NCI-H748 (cell line): ENCODE measurements at regions not wholly inside any gene's neighbourhood (a gene's known extent, or its start where the extent isn't known, plus 50 kb on each side); places are given as distances from the start of the nearest gene placed in this dataset.

Source experiments
- DNase-seq: peaks from one replicate; lab custom pipeline; 2025; ENCODE audit not compliant: unreplicated experiment; lab: John Stamatoyannopoulos, UW

DNA sequence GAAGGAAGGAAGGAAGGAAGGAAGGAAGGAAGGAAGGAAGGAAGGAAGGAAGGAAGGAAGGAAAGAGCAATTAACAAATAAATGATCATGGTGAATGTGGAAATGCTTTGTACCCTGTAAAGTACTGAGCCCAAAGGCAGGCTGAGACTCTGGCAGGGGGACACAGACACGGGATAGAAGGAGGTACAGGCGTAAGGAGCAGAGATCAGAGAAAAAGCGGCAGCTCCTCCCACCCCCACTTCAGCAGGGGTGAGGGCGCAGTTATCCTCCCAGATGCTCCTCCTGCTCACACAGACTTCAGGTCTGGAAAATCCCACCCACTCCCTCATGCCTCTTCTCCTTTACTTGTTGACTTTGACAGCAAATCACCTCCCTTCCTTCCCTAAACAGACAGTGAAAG is 464.5 kb downstream of the MATN1 start:
- no peak for DNase-seq

DNA sequence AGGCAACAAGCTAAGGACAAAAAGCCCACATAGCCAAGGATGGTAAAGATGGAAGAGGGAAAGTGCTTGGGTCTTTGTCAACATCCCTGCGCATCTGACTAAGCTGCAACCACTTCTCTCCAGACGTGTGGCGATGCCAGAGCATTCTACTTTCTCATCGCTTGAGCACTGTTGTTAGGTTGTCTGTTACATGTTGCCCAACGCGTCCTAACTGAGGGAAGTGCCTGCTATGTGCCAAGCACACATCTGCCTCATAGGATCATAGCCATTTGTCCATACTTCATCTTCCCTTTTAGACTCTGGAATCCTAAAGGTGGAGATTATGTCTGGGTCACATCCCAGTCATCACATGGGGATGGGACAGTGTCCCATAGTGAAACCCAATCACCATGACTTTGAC is 464.9 kb downstream of the MATN1 start:
- DNase-seq: no peak

DNA sequence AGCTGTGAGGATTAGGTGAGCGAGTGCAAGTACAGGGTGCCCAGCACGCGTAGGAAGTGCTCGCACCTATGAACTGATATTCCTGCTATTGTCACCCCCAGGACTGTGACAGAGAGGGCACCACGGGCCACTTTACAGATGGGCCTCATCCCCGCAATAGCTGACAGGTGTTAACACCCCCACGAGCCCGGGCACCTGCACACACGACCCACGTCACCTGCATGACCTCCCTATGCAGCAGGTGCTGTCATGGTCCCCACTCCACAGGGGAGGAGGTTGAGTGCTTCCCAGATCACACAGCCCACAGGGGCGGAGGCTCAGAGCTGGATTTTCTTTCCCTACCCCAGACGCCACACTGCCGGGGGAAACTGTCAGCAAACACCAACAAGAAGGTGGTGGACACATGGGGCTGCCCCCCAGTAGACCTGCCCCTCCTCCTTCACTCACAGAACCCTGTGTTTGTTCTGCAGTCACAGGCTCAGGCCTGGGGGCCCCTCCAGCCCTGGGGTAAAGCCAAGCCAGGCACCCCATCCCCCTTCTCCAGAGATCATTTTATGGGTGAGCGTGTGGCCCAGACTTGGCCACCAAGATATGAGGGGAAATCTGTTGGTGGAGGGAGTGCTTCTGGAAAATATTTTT is 465.5 kb downstream of the MATN1 start:
- peak; percentile 2 for DNase-seq

DNA sequence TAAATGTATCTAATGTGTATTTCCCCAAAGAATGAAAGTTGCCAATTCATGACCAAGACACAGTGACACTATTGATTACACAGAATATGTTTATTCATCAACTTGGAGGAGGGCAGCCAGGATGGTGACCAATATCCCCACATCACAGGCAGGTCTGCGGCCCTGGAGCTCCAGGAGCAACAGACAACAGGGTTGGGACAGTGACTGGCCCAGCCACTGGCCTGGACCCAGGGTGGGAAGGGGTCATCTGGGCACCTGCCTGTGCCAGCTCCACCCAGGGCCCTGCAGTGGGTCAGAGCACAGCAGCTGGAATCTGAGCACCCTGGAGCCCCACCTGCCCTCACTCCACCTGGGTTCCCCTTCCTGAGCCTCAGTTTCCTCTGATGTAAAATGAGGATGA is 466.1 kb downstream of the MATN1 start:
- DNase-seq: no peak

DNA sequence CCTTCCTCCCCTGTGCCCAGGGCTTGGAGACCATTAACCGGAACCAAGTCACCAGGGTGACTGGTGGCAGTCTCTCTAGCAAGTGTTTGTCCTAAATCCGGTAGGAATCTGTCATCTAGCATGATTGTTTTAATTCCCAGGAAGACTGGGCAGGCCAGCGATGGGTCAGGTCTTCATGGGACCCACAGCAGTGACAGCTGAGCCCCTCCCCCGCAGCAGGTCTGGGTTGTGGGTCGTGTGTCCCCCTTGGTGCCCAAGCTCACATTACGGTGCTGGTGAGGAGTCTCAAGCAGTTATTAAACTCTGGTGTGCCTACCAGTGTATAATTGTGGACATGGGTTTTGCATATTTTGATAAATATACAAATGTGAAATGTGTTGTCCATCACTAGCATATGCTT is 466.5 kb downstream of the MATN1 start:
- no peak for DNase-seq

DNA sequence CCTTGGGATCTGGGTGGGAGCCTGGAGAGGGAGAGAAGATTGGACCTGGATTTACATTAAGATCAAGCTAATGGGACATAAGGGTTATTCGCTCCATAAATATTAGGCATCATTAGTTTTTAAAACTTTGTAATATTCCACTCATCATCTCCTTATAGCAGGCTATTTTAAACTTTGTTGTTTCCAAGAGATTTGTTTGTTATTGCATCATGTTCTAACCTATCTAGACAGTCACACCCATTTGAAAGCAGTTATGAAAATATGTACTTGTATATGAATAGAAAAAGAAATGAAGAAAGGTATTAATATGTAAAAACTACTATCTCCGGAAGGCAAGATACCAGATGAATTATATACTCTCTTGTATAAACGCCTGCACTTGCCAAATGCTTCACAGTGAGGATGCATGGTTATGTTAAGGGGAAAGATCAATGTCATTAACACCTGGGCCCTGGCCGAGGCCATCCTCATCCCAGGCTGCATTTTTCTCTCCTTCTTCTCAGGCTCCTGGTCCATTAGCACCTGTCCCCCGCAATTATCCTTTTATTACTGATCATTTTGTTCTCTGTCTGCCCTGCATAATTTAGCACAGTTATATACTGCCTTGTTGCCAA is 468.2 kb downstream of the MATN1 start:
- DNase-seq: peak; percentile 38

DNA sequence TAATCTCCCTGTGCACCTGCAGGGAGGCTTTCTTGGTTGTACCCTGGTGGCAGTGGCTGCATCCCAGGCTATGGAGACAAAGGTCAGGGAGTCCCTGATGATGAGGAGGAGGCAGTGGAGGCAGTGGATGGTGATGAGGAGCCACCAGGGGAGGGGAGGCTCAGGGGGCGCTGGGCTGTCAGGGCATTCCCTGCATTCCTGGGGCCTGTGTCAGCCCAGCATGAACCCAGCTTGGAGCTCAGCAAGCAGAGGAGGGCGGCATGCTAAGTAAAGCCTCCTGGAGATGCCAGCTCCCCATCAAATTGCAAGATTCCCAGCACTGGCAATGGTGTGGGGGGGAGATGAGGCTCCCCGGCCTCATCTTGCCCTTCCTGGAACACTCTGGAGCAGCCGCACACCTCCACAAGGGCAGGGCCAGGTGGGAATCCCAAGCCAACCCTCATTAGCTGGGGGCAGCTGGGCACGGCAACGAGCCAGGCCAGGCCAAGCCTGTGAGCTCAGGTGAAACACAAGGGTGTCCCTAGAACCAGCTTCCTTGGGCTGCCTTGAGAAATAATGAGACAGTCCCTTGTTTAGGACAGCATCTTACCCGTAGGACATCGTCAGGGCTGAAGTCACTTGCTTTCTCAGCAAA is 469.5 kb downstream of the MATN1 start:
- DNase-seq: no peak

DNA sequence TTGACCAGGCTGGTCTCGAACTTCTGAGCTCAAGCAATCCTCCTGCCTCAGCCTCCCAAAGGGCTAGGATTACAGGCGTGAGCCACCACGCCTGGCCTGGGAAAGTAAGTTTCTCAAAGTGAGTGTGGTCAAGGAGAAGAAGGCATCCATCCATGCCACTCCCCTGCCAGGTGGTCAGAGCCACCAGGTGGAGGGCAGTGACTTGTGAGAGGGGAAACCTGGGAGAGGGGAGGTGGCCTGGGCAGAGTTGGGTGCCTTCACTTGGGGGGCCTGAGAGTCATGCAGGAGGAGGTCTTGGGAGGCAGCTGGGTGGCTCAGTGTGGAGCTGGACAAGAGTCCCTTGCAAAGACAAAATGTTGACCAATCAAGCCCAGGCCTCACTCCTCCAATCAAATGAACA is 470.0 kb downstream of the MATN1 start:
- DNase-seq: no peak

DNA sequence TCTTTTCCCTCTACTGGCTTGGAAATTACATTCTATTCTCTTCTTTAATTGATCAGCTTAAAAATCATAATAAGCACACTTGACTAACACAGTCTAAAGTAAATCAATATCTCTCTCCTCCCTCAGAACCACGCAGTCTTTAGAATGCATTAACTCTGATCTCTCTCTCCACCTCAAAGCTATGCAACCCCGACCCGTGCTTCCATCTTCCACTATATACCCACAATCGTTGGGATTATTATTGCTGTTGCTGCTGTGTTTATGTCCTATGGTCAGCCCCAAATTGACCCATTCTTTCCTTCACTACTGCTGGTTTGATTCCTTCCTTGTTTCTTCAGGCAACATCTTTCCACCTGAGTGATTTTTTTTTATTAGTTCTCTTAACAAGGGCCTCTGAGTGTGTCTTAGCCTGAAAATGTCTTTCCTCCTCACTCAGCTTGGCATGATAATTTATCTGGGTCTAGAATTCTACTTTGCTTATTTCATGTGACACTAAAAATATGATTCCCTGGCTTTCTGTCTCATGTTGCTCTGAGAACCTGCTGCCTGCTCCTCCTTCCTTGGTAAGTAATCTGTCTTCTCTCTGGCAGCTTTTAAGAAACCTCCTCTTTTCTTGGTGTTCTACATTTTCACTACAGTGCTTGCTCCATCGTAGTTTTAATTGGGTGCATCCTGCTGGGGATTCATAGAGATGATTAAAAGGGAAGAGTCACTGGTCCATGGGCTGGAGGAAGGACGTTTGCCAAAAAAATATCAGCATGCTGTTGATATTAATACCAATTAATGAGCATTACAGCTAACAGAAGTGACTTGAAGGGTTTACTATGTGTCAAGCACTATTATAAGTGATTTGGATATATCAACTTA is 472.2 kb downstream of the MATN1 start:
- peak; percentile 24 for DNase-seq

DNA sequence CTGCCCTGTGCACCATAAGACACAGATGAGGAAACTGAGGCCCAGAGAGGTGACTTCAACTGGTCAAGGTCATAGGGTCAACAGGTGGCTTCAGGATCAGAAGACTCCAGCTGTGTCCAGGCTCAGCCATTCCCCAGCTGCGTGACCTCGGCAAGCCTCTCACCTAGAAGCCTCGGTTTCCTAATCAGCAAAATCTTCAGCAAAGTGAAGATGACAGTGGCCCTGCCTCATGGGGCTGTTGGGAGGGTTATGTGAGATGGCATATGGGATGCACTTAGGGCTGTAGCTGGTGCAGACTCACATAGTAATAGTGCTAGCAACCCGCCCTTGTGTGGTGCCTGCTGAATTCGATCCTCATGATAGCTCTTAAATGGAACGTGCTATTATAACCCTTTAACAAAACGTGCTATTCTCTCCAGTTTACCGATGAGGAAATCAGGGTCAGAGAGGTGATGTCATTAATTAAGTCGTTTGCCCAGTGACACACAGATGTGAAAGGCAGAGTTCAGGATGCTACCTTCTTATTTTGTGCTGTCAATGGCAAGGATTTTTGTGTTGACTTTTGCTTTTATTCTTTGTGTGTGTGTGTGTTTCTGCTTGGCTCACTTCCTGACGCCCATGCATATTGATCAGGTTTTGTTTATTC is 472.9 kb downstream of the MATN1 start:
- peak; percentile 96 for DNase-seq

DNA sequence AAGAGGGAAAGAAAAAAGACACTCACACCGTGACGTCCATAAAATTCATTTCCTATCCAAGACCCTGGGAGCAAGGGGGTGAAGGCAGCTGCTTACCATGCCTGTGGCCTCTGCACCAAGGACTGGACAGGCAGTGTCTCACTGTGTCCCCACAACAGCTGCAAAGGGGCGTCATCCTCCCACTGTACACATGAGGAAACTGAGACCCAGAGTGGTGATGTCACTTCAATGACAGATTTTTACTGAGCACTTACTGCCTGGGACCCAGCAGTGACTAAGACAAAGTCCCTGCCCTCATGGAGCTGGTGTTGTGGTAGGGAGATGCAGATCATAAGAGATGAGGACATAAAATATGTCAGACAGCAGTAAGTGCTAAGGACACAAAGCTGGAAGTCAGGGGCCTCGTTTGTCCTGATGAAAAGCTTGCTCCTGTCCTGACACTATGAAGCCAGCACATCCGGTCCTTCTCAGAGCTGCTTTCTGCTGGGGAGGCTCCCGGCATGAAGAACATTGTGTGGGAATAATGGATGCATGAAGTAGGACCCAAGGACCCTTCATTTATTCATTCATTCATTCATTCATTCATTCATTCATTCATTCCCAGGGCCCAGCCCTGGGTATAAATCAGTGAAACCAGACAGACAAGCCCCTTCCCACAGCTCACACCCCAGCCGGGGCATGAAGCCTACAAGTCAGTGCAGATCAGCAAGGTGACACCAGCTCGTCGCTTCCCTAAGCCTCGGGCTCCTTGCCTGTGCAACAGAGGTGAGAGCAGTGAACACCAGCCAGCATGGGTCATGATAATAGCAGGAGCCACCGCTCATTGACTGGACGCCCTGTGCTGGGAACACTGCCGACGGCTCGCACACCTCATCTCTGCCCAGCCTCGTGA is 473.7 kb downstream of the MATN1 start:
- peak; percentile 6 for DNase-seq

DNA sequence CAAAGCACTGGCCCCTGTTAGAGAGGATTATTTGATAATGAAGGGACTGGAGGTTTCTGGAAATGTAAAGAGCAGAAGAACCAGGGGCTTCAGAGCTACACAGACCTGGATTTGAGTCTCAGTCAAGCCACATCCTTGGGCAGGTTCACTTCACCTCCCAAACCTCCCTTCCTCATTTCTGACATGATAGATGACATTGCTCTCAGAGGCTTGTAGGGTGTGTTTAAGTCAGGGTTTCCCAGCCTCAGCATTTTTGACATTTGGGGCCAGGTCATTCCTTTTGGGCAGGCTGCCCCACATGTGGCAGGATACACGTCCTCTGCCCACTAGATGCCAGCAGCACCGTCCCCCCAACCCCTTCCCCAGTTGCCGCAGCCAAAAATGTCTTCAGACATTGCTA is 474.6 kb downstream of the MATN1 start:
- DNase-seq: no peak

DNA sequence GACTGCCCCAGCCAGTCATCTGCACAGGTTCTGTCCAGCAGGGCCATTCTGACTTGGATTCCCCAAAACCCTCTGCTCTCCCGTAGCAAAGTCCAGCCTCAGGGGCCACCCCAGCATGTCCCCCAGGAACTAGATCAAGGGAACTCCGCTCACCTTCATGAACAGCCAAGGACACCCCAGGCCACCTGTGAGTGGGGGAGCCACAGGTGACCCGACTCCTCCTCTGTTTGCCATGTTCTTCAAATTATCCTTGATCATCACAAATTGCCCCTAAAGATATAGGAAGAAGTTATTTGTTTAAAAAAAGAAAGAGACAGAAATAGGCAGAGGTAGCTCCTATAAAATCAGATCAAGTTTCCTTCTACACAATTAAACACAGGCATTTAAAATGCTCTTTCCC is 475.0 kb downstream of the MATN1 start:
- no peak for DNase-seq

DNA sequence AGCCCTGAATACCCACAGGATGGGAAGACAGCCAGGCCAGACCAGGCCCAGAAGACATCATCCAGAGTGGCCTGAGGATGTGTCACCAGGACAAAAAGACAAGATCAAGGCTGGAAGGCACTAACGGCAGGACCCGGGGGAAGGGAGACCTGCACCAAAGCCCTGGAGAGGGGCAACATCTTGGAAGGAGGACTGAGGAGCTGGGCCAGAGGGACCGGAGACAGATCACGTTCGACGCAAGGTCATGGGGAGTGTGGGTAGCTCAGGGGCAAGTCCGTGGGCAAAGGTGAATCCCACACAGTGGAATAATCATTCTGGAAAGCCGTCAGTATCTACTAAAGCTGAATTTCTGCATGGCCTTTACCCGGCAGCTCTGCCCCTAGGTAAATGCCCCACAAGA is 478.6 kb downstream of the MATN1 start:
- DNase-seq: no peak

DNA sequence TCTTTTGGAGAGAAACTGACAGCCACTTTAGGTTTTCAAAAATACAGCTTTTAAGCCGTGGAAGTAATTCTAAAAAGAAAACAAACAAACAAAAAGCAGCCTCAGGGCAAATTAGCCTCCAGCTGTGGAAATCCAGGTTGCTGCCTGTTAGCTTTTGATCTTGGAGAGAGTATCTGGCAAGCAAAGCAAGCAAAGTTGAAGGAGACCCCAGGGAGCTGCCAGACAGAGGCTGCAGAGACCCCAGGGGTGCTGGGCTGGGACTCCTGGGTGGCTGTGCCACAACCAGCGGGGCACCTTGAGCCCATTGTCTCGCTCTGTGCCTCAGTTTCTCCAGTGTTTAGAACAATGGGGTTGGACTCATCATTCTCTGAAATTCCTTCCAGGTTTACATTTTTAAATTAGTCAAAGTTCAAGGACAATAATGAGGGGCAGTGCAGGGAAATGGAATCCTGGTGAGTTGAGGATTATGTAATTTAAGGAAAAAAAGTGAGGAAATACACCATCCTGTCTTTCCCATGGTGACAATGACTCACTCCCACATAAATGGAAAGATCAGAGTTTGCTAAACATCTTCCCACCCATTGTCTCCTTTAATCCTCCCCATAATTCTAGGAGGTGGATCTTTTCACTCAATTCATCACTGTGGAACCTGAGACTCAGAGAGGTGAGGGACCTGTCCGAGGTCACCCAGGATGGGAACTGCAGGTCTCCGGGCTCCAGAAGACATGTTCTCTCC is 480.5 kb downstream of the MATN1 start:
- DNase-seq: peak; percentile 1

DNA sequence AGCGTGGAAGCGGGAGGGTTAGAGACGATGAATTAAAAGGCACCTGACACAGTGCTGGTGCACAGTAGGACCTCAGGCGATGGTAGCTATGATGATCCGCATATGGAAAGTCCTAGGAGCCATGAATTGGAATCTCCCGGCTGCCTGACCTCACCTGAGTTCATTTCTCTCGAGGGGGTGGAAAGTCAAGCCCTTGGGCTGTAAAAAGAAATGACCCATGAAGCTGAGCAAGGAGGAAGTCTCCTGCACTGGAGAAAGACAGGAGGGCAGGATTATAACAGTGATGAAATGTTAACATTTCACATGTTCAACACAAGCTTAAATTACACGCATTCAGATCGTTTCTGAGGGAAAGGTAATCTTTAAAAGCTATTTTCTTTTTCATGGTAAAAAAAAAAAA is 481.2 kb downstream of the MATN1 start:
- no peak for DNase-seq

DNA sequence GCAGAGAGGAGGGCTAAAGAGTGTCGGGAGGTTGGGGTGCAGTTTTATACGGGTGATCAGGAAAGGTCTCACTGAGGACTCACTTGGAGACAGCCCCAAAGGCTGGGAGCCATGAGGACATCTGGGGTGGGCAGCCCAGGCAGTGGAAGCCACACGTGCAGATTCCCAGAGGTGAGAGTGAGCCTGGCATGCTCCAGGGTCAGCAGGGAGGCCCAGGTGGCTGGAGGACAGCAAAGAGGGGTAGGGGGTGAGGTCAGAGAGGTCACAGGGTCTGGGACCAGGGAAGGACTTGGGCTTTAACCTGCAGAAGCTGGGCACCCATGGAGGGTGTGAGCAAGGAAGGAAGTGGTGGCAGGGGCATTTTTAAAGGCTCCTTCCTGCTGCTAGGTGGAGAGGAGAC is 481.7 kb downstream of the MATN1 start:
- no peak for DNase-seq

DNA sequence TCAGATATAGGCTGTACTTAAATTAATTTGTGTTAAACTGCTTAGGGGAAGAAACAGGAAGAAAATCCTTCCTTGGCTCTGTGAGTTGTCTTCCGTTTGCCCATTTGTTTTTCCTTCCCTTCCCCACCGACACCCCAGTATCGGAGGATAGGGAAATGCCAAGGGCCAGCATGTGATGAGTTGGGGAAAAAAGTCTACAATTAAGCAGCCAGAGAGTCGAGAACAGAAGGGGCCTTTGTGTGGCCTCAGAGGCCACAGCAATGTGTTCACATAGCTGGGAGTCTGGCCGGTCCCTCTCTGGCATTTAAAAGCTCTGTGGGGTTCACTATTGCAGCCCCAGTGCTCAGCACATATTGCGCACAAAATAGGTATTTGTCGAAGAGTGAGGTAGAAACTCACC is 489.3 kb downstream of the MATN1 start:
- DNase-seq: no peak

DNA sequence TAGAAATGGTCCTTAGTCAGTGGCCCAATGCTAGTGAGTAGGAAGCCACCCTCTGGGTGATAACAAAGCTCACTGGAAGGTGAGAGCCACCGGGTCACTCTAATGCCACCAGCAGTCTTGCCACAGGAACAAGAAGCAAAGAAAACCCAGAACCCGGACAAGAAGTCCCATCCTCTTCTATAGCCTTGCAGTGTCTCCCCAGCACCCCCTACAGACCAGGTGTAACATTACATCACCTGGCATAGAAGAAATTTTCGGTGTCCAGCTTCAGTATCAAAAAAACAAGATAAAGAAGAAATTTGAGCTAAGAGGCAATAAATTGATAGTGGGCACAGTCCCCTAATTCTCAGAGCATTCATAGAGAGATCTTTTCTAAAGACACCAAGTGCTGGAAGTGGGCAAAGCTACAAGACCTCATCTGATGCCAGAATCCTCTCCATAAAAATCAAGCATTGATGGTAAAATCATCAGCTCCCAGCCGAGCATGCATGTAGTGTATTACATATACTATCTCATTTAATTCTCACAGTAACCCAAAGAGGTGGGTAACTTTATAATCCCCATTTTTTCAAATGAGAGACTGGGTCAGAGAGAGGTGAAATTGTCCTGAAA is 491.0 kb downstream of the MATN1 start:
- DNase-seq: peak; percentile 17
